ENCODE measurements at regions not wholly inside any gene's neighbourhood (a gene's known extent, or its start where the extent isn't known, plus 50 kb on each side); places are given as distances from the start of the nearest gene placed in this dataset.

DNA sequence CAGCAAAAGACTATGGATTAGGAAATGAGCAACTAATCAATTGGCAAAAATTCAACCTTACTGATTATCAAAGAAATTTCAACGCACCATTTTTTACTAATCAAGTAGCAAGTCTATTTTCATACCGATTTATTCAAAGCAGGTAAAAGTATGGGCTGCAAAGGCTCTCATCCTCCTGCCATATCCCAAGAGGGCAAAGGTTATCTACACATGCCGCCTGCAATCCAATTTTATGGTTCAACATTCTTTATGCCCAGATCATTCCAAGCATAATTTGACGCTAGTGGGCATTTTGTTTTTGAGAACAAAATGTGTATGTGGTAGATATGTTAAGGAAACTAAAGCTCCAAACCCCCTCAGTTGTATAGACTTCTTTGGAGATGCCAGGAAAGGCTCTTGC lies 270.6 kb downstream of the MAF start:
- TF ChIP-seq CTCF (IDR thresholded peaks at IDR 0.05) = no peak
- Histone ChIP-seq H3K4me3 (no peak overlapping the region), H3K27me3 (no peaks in the 10 kb centered on the region), H3K4me1 (no peaks in the 10 kb centered on the region), H3K36me3 (no peaks in the 10 kb centered on the region), H3K27ac (no peak overlapping the region), H3K9me3 (no peaks in the 10 kb centered on the region)
- no peak for DNase-seq (ENCODE audit: low spot score)

GRCh38 chr16:79329166-79329521 lies 271.4 kb downstream of the MAF start:
- H3K9me3 ChIP-seq = no peaks in the 10 kb centered on the region
- DNase-seq (ENCODE audit: low spot score) = no peak
- H3K27ac ChIP-seq = no peak overlapping the region
- H3K4me1 ChIP-seq = no peaks in the 10 kb centered on the region
- TF ChIP-seq CTCF (IDR thresholded peaks at IDR 0.05) = no peak
- H3K4me3 ChIP-seq = no peak overlapping the region
- no peaks in the 10 kb centered on the region for H3K36me3 ChIP-seq
- H3K27me3 ChIP-seq = no peaks in the 10 kb centered on the region

- Histone ChIP-seq H3K27me3 (no peaks in the 10 kb centered on the region), H3K4me1 (no peaks in the 10 kb centered on the region), H3K9me3 (no peaks in the 10 kb centered on the region), H3K36me3 (no peaks in the 10 kb centered on the region), H3K27ac (peak overlapping the region in 1 of 2 donors; percentile 5), H3K4me3 (no peak overlapping the region)
- TF ChIP-seq CTCF (IDR thresholded peaks at IDR 0.05) = no peak
- DNase-seq (ENCODE audit: low spot score) = no peak
Observed at GRCh38 chr16:79328402-79329165, 272.0 kb downstream of the MAF start.

GRCh38 chr16:79327836-79328235 lies 272.7 kb downstream of the MAF start:
- no peak overlapping the region for H3K4me3 ChIP-seq
- no peaks in the 10 kb centered on the region for H3K36me3 ChIP-seq
- DNase-seq (ENCODE audit: low spot score) = no peak
- H3K27ac ChIP-seq = no peak overlapping the region
- no peak for TF ChIP-seq CTCF (IDR thresholded peaks at IDR 0.05)
- H3K4me1 ChIP-seq = no peaks in the 10 kb centered on the region
- no peaks in the 10 kb centered on the region for H3K9me3 ChIP-seq
- no peaks in the 10 kb centered on the region for H3K27me3 ChIP-seq

DNA sequence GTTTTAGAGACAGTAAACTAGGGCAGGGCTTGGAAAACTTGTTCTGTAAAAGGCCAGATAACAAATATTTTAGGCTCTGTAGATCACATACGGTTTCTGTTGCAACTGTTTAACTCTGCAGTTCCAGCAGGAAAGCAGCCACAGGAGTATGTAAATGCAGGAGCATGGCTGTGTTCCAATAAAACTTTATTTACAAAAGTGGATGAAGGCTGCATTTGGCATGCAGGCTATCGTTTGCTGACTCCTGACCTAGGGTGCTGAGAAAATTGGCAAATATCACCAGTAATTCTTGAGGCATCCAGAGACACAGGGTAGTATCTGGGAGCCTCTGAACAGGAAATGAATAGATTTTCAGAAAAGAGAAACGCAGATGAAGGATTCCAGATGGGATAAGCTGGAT lies 274.0 kb downstream of the MAF start:
- DNase-seq (ENCODE audit: low spot score) = no peak
- Histone ChIP-seq H3K4me3 (no peak overlapping the region), H3K4me1 (no peaks in the 10 kb centered on the region), H3K27ac (no peak overlapping the region), H3K9me3 (no peaks in the 10 kb centered on the region), H3K36me3 (no peaks in the 10 kb centered on the region), H3K27me3 (no peaks in the 10 kb centered on the region)
- TF ChIP-seq CTCF (IDR thresholded peaks at IDR 0.05) = no peak
